ENCODE measurements at regions not wholly inside any gene's neighbourhood (a gene's known extent, or its start where the extent isn't known, plus 50 kb on each side); places are given as distances from the start of the nearest gene placed in this dataset.

- H3K4me2 ChIP-seq (ENCODE audit: low read length) = no peak overlapping the region
- Mint-ChIP-seq H3K27me3 (ENCODE audit: low read depth, unreplicated experiment) (no peaks in the 10 kb centered on the region), H3K36me3 (ENCODE audit: low read depth, unreplicated experiment) (no peaks in the 10 kb centered on the region), H3K4me1 (ENCODE audit: low read depth, unreplicated experiment) (no peaks in the 10 kb centered on the region), H3K9me3 (ENCODE audit: unreplicated experiment) (peaks cover 4% of the 10 kb centered on the region), H3K4me3 (ENCODE audit: unreplicated experiment) (no peak overlapping the region), H3K27ac (ENCODE audit: unreplicated experiment) (no peak overlapping the region)
- no peak overlapping the region for H3K27ac ChIP-seq (ENCODE audit: low read depth, low read length)
- peak; percentile 41 for DNase-seq (ENCODE audit: low read depth)
- no peaks in the 10 kb centered on the region for H3K27me3 ChIP-seq (ENCODE audit: insufficient read depth, low read length)
- TF ChIP-seq CTCF (IDR thresholded peaks at IDR 0.05; ENCODE audit: insufficient read depth, low read depth, low read length) (no peak), EZH2 (IDR thresholded peaks at IDR 0.05; ENCODE audit: insufficient read depth, low read length) (no peak)
- H3K9ac ChIP-seq (ENCODE audit: low read length) = no peak overlapping the region
- H3K9me3 ChIP-seq (ENCODE audit: insufficient read depth, low read depth, low read length) = no peaks in the 10 kb centered on the region
- no peaks in the 10 kb centered on the region for H4K20me1 ChIP-seq (ENCODE audit: insufficient read depth, low read length)
- H3K4me1 ChIP-seq (ENCODE audit: insufficient read depth, low read length) = peaks cover 11% of the 10 kb centered on the region
- H3K36me3 ChIP-seq (ENCODE audit: insufficient read depth, low read length) = no peaks in the 10 kb centered on the region
- FAIRE-seq = no peak
- H2AFZ ChIP-seq (ENCODE audit: low read depth, low read length) = no peak overlapping the region
- no peaks in the 10 kb centered on the region for H3K79me2 ChIP-seq (ENCODE audit: insufficient read depth, low read length)
- H3K4me3 ChIP-seq (ENCODE audit: insufficient read depth, low read depth, low read length) = no peak overlapping the region
Measured at GRCh38 chr11:86182976-86183584, 61.5 kb upstream of the EED start.

- H2AFZ ChIP-seq (ENCODE audit: low read depth, low read length) = no peak overlapping the region
- H4K20me1 ChIP-seq (ENCODE audit: insufficient read depth, low read length) = no peaks in the 10 kb centered on the region
Measured at GRCh38 chr11:86181379-86181778, 63.2 kb upstream of the EED start.

More at GRCh38 chr11:86181379-86181778, 63.2 kb upstream of the EED start:
- Mint-ChIP-seq H3K36me3 (ENCODE audit: low read depth, unreplicated experiment) (no peaks in the 10 kb centered on the region), H3K27me3 (ENCODE audit: low read depth, unreplicated experiment) (no peaks in the 10 kb centered on the region), H3K27ac (ENCODE audit: unreplicated experiment) (no peak overlapping the region), H3K4me1 (ENCODE audit: low read depth, unreplicated experiment) (peaks cover 4% of the 10 kb centered on the region), H3K4me3 (ENCODE audit: unreplicated experiment) (no peak overlapping the region), H3K9me3 (ENCODE audit: unreplicated experiment) (peaks cover 4% of the 10 kb centered on the region)
- Histone ChIP-seq H3K9me3 (ENCODE audit: insufficient read depth, low read depth, low read length) (no peaks in the 10 kb centered on the region), H3K36me3 (ENCODE audit: insufficient read depth, low read length) (no peaks in the 10 kb centered on the region), H3K4me3 (ENCODE audit: insufficient read depth, low read depth, low read length) (no peak overlapping the region), H3K27ac (ENCODE audit: low read depth, low read length) (no peak overlapping the region), H3K27me3 (ENCODE audit: insufficient read depth, low read length) (no peaks in the 10 kb centered on the region), H3K79me2 (ENCODE audit: insufficient read depth, low read length) (no peaks in the 10 kb centered on the region), H3K4me2 (ENCODE audit: low read length) (no peak overlapping the region), H3K9ac (ENCODE audit: low read length) (no peak overlapping the region), H3K4me1 (ENCODE audit: insufficient read depth, low read length) (peaks cover 11% of the 10 kb centered on the region)
- TF ChIP-seq EZH2 (IDR thresholded peaks at IDR 0.05; ENCODE audit: insufficient read depth, low read length) (no peak), CTCF (IDR thresholded peaks at IDR 0.05; ENCODE audit: insufficient read depth, low read depth, low read length) (no peak)
- FAIRE-seq (no peak), DNase-seq (ENCODE audit: low read depth) (no peak)
